ENCODE measurements at regions not wholly inside any gene's neighbourhood (a gene's known extent, or its start where the extent isn't known, plus 50 kb on each side); places are given as distances from the start of the nearest gene placed in this dataset.
"Not testable (repeated sequence)": the region's sequence is repeated elsewhere in the genome, so short reads cannot be mapped to it uniquely, and the experiment has no call there.

DNA sequence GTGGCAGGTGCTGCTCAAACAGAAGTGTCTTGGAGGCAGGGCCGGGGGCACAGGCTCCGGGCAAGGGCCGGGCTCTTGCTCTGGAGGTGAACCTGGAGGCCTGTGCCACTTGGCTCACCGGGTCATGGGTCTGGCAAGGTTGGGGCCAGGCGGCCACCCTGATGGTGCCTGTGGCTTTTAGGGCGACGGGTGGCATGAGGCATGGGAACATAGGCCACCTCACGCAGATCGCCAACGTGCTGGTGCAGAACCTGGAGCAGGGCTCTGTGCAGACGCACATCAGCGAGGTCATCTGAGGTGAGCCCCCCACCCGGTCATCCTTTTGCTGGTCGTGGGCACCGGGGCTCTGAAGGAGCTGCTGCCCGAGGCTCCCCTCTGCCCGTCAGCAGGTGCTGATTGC lies 202.7 kb downstream of the LIPI start:
- peaks cover 48% of the 10 kb centered on the region for H3K9me3 ChIP-seq (ENCODE audit: control insufficient read depth, insufficient read depth, low read length)
- H3K27ac ChIP-seq (ENCODE audit: low read depth, low read length); H3K36me3 ChIP-seq (ENCODE audit: control insufficient read depth, insufficient read depth, low read length); H3K4me1 ChIP-seq (ENCODE audit: control insufficient read depth, insufficient read depth, low read length); H3K4me3 ChIP-seq (ENCODE audit: low read depth, low read length); H3K27me3 ChIP-seq (ENCODE audit: control insufficient read depth, insufficient read depth, low read length); H3K9ac ChIP-seq (ENCODE audit: low read depth, low read length): not testable (repeated sequence)

DNA sequence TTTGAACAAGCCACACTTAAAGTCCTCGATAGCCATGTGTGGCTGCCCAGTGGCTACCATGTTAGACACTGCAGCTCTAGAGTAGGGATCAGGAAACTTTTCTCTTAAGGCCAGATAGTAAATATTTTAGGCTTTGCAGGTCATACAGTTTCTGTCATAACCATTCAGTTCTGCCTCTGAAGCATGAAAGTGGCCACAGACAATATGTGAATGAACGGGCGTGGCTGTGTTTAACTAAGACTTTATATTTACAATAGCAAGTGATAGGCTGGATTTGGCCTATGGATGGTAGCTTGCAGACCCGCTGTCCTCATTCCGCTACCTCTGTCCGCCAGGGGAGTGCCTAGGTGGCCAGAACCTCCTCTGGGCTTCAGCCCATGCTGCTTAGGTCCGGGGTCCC lies 204.6 kb downstream of the LIPI start:
- H3K9me3 ChIP-seq (ENCODE audit: control insufficient read depth, insufficient read depth, low read length), result peaks cover 35% of the 10 kb centered on the region
- not testable (repeated sequence) for H3K27ac ChIP-seq (ENCODE audit: low read depth, low read length); H3K36me3 ChIP-seq (ENCODE audit: control insufficient read depth, insufficient read depth, low read length); H3K4me3 ChIP-seq (ENCODE audit: low read depth, low read length); H3K9ac ChIP-seq (ENCODE audit: low read depth, low read length); H3K27me3 ChIP-seq (ENCODE audit: control insufficient read depth, insufficient read depth, low read length); H3K4me1 ChIP-seq (ENCODE audit: control insufficient read depth, insufficient read depth, low read length)

DNA sequence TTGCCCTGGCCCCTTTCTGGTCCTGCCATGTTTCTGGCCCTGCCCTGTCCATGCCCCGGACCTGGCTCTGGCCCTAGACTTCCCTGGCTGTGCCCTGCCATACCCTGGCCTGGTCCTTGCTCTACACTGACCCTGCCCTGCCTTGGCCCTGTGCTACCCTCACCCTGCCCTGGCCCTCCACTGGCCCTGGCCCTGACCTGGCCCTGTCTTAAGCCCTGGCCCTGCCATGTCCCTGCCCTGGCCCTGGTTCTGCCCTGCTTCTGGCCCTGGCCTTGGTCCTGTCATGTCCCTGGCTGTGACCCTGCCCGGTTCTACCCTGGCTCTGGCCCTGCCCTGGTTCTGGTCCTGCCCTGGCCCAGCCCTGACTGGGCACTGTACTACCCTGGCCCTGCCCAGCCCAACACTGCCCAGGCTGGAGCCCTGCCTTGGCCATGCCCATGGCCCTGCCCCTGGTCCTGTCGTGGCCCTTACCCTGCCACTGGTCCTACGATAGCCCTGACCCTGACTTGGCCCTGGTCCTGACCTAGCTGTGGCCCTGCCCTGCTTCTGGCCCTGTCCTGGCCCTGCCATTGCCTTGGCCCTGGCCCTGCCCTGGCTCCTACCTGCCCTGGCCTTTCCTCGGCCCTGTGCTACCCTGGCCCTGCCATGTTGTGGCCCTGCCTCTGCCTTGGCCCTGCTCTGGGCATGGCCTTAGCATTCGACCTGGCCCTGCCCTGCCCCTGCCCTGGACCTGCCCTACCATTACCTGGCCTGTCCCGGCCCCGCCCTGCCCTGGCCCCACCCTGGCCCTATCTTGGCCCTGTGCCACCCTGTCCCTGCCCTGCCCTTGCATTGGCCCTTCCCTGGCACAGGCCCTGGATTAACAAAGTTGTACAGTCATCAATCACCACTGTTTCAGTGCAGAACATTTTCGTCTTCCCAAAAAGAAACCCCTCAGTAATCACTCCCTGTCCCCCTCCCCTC lies 223.5 kb downstream of the LIPI start:
- H3K4me3 ChIP-seq (ENCODE audit: low read depth, low read length); H3K36me3 ChIP-seq (ENCODE audit: control insufficient read depth, insufficient read depth, low read length); H3K27ac ChIP-seq (ENCODE audit: low read depth, low read length); H3K9ac ChIP-seq (ENCODE audit: low read depth, low read length); H3K4me1 ChIP-seq (ENCODE audit: control insufficient read depth, insufficient read depth, low read length); H3K27me3 ChIP-seq (ENCODE audit: control insufficient read depth, insufficient read depth, low read length): not testable (repeated sequence)
- peaks cover 19% of the 10 kb centered on the region for H3K9me3 ChIP-seq (ENCODE audit: control insufficient read depth, insufficient read depth, low read length)

DNA sequence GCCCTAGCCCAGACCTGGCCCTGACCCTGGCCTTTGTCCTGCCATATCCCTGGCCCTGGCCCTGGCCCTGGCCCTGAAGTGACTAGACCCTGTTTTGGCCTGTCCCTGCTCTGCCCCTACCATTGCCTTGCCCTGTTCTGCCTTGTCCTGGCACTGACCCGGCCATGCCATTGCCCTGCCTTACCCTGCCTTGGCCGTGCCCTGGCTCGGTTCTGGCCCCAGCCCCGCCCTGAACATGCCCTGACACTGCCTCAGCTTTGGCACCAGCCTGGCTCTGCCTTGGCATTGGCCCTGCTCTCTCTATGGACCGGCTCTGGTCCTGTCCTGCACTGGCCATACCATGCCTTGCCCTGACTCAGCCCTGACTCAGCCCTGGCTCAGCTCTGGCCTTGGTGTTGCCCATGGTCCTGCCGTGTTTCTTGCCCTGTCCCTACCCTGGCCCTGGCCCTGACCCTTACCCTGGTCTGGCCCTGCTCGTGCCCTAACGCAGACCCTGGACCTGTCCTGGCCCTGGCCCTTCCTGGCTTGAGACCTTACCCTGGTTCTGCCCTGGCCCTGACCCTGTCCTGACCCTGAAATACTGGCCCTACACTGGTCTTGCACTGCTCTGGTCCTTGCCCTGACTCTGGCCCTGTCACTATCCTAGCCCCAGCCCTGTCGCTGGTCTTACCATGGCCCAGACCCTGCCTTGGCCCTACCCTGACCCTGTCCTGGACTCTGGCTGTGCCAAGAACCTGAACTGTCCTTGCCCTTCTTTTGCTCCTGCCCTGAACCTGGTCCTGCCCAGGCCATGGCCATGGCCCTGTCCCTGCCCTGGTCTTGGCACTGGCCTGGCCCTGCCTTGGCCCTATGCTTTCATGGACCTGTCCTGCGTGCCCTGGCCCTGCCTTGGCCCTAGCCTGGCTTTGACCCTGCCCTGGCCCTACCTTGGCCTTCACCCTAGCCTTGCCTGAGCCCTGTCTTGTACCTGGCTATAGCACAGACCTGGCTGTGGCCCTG lies 224.6 kb downstream of the LIPI start:
- not testable (repeated sequence) for H3K4me3 ChIP-seq (ENCODE audit: low read depth, low read length); H3K27ac ChIP-seq (ENCODE audit: low read depth, low read length)

DNA sequence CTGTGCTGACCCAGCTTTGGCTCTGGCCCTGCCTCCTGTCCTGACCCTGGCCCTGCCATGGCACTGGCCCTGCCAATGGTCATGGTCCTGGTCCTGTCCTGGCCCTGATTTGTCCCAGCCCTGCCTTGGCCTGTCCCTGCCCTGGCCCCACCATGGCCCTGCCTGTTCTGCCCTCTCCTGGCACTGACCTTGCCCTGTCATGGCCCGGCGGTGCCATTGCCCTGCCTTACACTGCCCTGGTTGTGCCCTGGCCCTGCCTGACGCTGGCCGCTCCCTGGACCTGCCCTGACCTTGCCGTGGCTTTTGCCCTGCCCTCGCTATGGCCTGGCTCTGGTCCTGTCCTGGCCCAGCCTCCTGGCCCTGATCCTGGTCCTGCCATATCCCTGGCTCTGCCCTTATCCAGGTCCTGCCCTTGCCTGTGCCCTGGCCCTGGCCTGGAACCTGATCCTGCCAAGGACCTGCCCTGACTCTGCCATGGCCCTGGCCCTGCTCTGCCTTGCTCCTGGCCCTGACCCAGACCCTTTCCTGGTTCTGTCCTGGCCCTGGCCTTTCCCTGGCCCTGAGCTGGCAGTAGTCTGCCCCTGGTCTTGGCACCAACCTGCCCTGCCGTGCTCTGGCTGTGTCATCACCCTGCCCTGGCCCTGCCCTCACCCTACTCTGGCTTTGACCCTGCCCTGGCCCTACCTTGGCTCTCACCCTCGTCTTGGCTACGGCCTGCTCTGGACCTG lies 225.5 kb downstream of the LIPI start:
- H3K9me3 ChIP-seq (ENCODE audit: control insufficient read depth, insufficient read depth, low read length), result peaks cover 19% of the 10 kb centered on the region
- not testable (repeated sequence) for H3K27ac ChIP-seq (ENCODE audit: low read depth, low read length); H3K4me3 ChIP-seq (ENCODE audit: low read depth, low read length); H3K27me3 ChIP-seq (ENCODE audit: control insufficient read depth, insufficient read depth, low read length); H3K9ac ChIP-seq (ENCODE audit: low read depth, low read length); H3K4me1 ChIP-seq (ENCODE audit: control insufficient read depth, insufficient read depth, low read length); H3K36me3 ChIP-seq (ENCODE audit: control insufficient read depth, insufficient read depth, low read length)

More for the DNA sequence above, 224.6 kb downstream of the LIPI start:
- peaks cover 19% of the 10 kb centered on the region for H3K9me3 ChIP-seq (ENCODE audit: control insufficient read depth, insufficient read depth, low read length)
- not testable (repeated sequence) for H3K4me1 ChIP-seq (ENCODE audit: control insufficient read depth, insufficient read depth, low read length); H3K9ac ChIP-seq (ENCODE audit: low read depth, low read length); H3K27me3 ChIP-seq (ENCODE audit: control insufficient read depth, insufficient read depth, low read length); H3K36me3 ChIP-seq (ENCODE audit: control insufficient read depth, insufficient read depth, low read length)

DNA sequence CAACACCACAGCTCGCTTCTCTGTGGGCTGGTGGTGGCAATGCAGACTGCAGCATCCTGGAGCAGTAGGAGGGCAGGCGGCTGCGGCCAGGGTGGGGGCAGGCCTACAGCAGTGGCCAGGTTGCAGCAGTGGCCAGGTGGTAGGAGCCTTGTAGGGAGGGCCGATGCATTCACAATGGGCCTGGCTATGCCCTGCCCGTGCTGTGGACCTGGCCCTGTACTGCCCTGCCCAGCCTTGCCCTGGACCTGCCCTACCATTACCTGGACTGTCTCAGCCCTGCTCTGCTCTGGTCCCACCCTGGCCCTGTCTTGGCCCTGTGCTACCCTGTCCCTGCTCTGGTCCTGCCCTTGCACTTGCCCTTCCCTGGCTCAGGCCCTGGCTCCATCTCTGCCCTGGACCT lies 226.0 kb downstream of the LIPI start:
- H3K27me3 ChIP-seq (ENCODE audit: control insufficient read depth, insufficient read depth, low read length); H3K27ac ChIP-seq (ENCODE audit: low read depth, low read length); H3K36me3 ChIP-seq (ENCODE audit: control insufficient read depth, insufficient read depth, low read length); H3K4me3 ChIP-seq (ENCODE audit: low read depth, low read length); H3K4me1 ChIP-seq (ENCODE audit: control insufficient read depth, insufficient read depth, low read length); H3K9ac ChIP-seq (ENCODE audit: low read depth, low read length): not testable (repeated sequence)
- peaks cover 16% of the 10 kb centered on the region for H3K9me3 ChIP-seq (ENCODE audit: control insufficient read depth, insufficient read depth, low read length)

DNA sequence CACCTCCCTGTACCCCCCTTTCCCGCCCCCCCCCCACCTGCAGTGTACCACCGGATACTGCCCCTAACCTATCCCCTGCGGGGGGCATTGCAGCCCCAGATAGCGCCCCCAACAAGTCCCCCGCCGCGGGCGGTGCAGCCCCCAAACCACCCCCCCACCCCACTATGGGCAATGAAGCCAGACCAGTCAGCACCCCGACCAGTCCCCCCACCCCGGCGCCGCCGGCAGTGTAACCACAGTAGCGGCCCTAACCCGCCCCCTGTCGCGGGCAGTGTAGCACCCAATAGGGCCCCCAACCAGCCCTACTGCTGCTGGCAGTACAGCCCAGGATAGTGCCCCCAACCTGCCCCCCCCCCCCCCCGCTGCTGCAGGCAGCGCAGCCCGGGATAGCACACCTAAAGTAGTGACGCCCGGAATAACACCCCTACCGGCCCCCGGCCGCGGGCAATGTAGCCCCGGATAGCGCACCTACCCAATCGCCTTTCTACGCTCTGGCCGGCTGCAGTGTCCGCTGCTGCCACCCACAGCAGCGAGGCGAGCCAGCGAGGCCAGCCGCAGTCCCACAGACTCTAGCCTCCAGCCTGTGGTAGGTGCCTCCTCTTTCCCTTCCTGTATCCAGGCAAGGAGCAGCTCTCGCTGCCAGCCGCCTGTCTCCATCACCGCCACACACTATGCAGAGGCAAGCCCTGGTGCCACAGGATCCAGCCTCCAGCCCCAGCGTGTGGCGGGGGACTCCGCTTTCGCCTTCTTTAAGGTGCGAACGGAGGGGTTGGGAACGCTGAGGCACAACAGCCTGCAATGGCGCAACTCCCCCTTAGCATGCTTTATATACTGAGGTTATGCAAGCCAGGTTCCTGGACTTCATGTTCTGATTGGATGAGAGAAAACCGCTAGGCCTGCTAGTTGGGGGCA lies 229.3 kb downstream of the LIPI start:
- H3K9ac ChIP-seq (ENCODE audit: low read depth, low read length); H3K36me3 ChIP-seq (ENCODE audit: control insufficient read depth, insufficient read depth, low read length); H3K27ac ChIP-seq (ENCODE audit: low read depth, low read length); H3K4me3 ChIP-seq (ENCODE audit: low read depth, low read length); H3K27me3 ChIP-seq (ENCODE audit: control insufficient read depth, insufficient read depth, low read length); H3K4me1 ChIP-seq (ENCODE audit: control insufficient read depth, insufficient read depth, low read length): not testable (repeated sequence)
- H3K9me3 ChIP-seq (ENCODE audit: control insufficient read depth, insufficient read depth, low read length), result peaks cover 13% of the 10 kb centered on the region

DNA sequence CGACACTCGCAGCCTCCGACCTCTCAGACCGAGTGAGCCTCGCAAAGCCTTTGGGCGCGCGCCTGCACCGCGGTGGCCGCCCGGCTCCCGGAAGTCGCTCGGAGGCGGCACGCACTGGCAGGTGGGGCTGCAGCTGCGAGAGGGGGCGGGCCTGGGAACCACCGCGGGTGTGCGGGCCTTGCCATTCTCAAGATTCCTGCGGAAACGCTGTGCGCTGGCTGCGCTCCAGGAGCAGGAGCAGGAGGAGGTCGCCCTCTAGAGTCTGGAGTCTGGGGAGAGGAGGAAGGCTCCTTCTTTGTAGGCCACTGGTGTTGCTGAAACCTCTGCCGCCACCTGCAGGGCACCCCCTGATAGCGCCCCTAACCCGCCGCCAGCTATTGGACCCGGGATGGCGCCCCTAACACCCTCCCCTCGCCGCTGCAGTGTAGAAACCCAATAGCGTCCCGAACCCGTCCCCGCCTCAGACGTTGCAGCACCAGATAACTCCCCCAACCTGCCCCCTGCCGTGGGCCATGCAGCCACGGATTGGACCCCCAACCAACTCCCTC lies 230.6 kb downstream of the LIPI start:
- not testable (repeated sequence) for H3K36me3 ChIP-seq (ENCODE audit: control insufficient read depth, insufficient read depth, low read length); H3K27ac ChIP-seq (ENCODE audit: low read depth, low read length); H3K4me3 ChIP-seq (ENCODE audit: low read depth, low read length); H3K9ac ChIP-seq (ENCODE audit: low read depth, low read length); H3K9me3 ChIP-seq (ENCODE audit: control insufficient read depth, insufficient read depth, low read length); H3K27me3 ChIP-seq (ENCODE audit: control insufficient read depth, insufficient read depth, low read length); H3K4me1 ChIP-seq (ENCODE audit: control insufficient read depth, insufficient read depth, low read length)

DNA sequence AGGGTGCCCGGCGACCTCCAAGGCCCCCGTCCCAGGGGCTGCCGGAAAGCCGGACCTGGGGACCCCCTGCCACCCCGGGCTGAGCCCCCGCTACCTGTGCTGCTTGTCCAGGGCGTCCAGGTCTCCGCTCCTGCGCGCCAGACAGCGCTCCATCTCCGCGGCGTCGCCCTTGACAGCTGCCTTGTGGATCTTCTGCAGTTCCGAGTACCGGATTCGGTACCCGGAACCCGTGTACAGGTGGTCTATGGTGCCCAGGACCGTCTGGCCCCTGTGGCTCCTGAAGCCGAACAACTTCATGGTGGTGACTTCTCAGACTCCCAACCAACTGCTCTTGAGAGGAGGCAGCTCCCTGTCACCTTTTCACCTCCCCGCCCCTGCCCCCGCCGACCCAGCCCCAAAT lies 231.1 kb downstream of the LIPI start:
- not testable (repeated sequence) for H3K27me3 ChIP-seq (ENCODE audit: control insufficient read depth, insufficient read depth, low read length); H3K4me1 ChIP-seq (ENCODE audit: control insufficient read depth, insufficient read depth, low read length); H3K36me3 ChIP-seq (ENCODE audit: control insufficient read depth, insufficient read depth, low read length); H3K27ac ChIP-seq (ENCODE audit: low read depth, low read length); H3K9me3 ChIP-seq (ENCODE audit: control insufficient read depth, insufficient read depth, low read length); H3K4me3 ChIP-seq (ENCODE audit: low read depth, low read length); H3K9ac ChIP-seq (ENCODE audit: low read depth, low read length)

DNA sequence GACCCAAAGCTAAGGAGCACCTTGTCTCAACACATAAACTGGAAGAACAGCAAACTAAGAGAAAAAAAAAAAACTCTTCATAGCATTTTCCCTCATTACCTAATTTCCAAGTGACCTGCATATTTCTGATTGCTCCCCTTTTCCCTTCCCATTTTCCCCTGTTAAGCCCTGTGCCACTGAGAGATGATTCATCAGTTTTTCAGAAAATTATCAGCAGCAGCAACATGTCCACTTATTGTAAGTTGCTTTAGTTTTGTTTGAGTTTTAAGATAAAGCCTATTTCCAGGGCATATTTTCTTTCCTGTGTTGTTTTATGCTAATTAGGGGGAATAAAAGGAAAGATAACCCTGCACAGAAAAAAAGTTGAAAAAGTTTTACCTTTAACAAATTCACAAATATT lies 236.2 kb downstream of the LIPI start:
- not testable (repeated sequence) for H3K27me3 ChIP-seq (ENCODE audit: control insufficient read depth, insufficient read depth, low read length); H3K4me1 ChIP-seq (ENCODE audit: control insufficient read depth, insufficient read depth, low read length); H3K36me3 ChIP-seq (ENCODE audit: control insufficient read depth, insufficient read depth, low read length); H3K4me3 ChIP-seq (ENCODE audit: low read depth, low read length); H3K9me3 ChIP-seq (ENCODE audit: control insufficient read depth, insufficient read depth, low read length); H3K9ac ChIP-seq (ENCODE audit: low read depth, low read length); H3K27ac ChIP-seq (ENCODE audit: low read depth, low read length)
